ENCODE measurements at regions not wholly inside any gene's neighbourhood (a gene's known extent, or its start where the extent isn't known, plus 50 kb on each side); places are given as distances from the start of the nearest gene placed in this dataset.
A peak's percentile ranks its signal among the peaks of the same experiment; 100 is the strongest.

GRCh38 chr6:9205645-9206044 lies 770.3 kb upstream of the SLC35B3 start:
- BruUV-seq (replicated peaks), result no TSS peak
- ChIA-PET POLR2A (ENCODE audit: unreplicated experiment) (no interaction called here), CTCF (no interaction called here)
- Histone ChIP-seq H3K4me2 (ENCODE audit: low read length) (no peak overlapping the region), H3K79me2 (ENCODE audit: low read length) (no peaks in the 10 kb centered on the region), H3K36me3 (ENCODE audit: low read depth, low read length) (no peaks in the 10 kb centered on the region), H3K4me3 (ENCODE audit: low read length) (no peak overlapping the region), H3K4me1 (ENCODE audit: insufficient read depth, low read length) (peaks cover 8% of the 10 kb centered on the region; the same call in 1 of the 2 replicates), H3K27ac (ENCODE audit: low read length) (no peak overlapping the region), H3K9ac (ENCODE audit: low read length) (no peak overlapping the region), H2AFZ (ENCODE audit: low read length) (no peak overlapping the region), H3K9me2 (replicated peaks; ENCODE audit: low read length) (no peaks in the 10 kb centered on the region), H3F3A (ENCODE audit: low read length, unreplicated experiment) (no peaks in the 10 kb centered on the region), H4K20me1 (ENCODE audit: low read length) (no peaks in the 10 kb centered on the region), H3K9me3 (ENCODE audit: low read length) (no peaks in the 10 kb centered on the region), H3K27me3 (ENCODE audit: low read length) (peaks cover 4% of the 10 kb centered on the region; the same call in 1 of the 2 replicates)
- ATAC-seq (no peak), DNase-seq (no peak)
- TF ChIP-seq EZH2phosphoT487 (IDR thresholded peaks at IDR 0.05; ENCODE audit: borderline replicate concordance, low read length) (no peak), EZH2 (IDR thresholded peaks at IDR 0.05; ENCODE audit: low read length, unreplicated experiment) (no peak), CTCF (conservative IDR thresholded peaks at IDR 0.05; ENCODE audit: low read depth, low read length) (no peak)
- intact Hi-C loops (cut with micrococcal nuclease), result no loop called here

- Histone ChIP-seq H3K79me2 (ENCODE audit: low read length) (no peaks in the 10 kb centered on the region), H3F3A (ENCODE audit: low read length, unreplicated experiment) (no peaks in the 10 kb centered on the region), H3K4me1 (ENCODE audit: insufficient read depth, low read length) (peaks cover 8% of the 10 kb centered on the region; the same call in 1 of the 2 replicates), H2AFZ (ENCODE audit: low read length) (no peak overlapping the region), H4K20me1 (ENCODE audit: low read length) (no peaks in the 10 kb centered on the region), H3K4me3 (ENCODE audit: low read length) (no peak overlapping the region), H3K27me3 (ENCODE audit: low read length) (peaks cover 3% of the 10 kb centered on the region; the same call in 1 of the 2 replicates), H3K9me2 (replicated peaks; ENCODE audit: low read length) (no peaks in the 10 kb centered on the region), H3K9me3 (ENCODE audit: low read length) (no peaks in the 10 kb centered on the region), H3K9ac (ENCODE audit: low read length) (no peak overlapping the region), H3K4me2 (ENCODE audit: low read length) (peak overlapping the region; percentile 26; the same call in 1 of the 2 replicates), H3K36me3 (ENCODE audit: low read depth, low read length) (no peaks in the 10 kb centered on the region), H3K27ac (ENCODE audit: low read length) (no peak overlapping the region)
- no peak for TF ChIP-seq EZH2phosphoT487 (IDR thresholded peaks at IDR 0.05; ENCODE audit: borderline replicate concordance, low read length)
- TF ChIP-seq EZH2 (IDR thresholded peaks at IDR 0.05; ENCODE audit: low read length, unreplicated experiment), result no peak
- TF ChIP-seq CTCF (conservative IDR thresholded peaks at IDR 0.05; ENCODE audit: low read depth, low read length), result no peak
- CTCF ChIA-PET, result no interaction called here
- POLR2A ChIA-PET (ENCODE audit: unreplicated experiment), result interaction anchor here (0.6 kb wide), 1 partner anchor 1665 kb away, joined by 3 read pairs; no protein-coding TSS in a partner anchor
- DNase-seq (peak; percentile 93), ATAC-seq (peak; percentile 64)
- intact Hi-C loops (cut with micrococcal nuclease), result no loop called here
- no TSS peak for BruUV-seq (replicated peaks)
Measured at GRCh38 chr6:9204171-9204570, 768.8 kb upstream of the SLC35B3 start.

- no peaks in the 10 kb centered on the region for H3K9me3 ChIP-seq (ENCODE audit: low read length)
- no peaks in the 10 kb centered on the region for H3K36me3 ChIP-seq (ENCODE audit: low read depth, low read length)
- H3K27me3 ChIP-seq (ENCODE audit: low read length), result no peaks in the 10 kb centered on the region
- no peak overlapping the region for H3K4me2 ChIP-seq (ENCODE audit: low read length)
- POLR2A ChIA-PET (ENCODE audit: unreplicated experiment), result no interaction called here
- no peak overlapping the region for H3K4me3 ChIP-seq (ENCODE audit: low read length)
- DNase-seq, result no peak
- H4K20me1 ChIP-seq (ENCODE audit: low read length), result no peaks in the 10 kb centered on the region
- H3F3A ChIP-seq (ENCODE audit: low read length, unreplicated experiment), result no peaks in the 10 kb centered on the region
- H3K4me1 ChIP-seq (ENCODE audit: insufficient read depth, low read length), result peaks cover 8% of the 10 kb centered on the region; the same call in 1 of the 2 replicates
- no peak overlapping the region for H3K27ac ChIP-seq (ENCODE audit: low read length)
- H3K9ac ChIP-seq (ENCODE audit: low read length), result no peak overlapping the region
- H3K79me2 ChIP-seq (ENCODE audit: low read length), result no peaks in the 10 kb centered on the region
- intact Hi-C loops (cut with micrococcal nuclease), result no loop called here
- H3K9me2 ChIP-seq (replicated peaks; ENCODE audit: low read length), result no peaks in the 10 kb centered on the region
- no peak for ATAC-seq
- no peak for TF ChIP-seq EZH2 (IDR thresholded peaks at IDR 0.05; ENCODE audit: low read length, unreplicated experiment)
- TF ChIP-seq CTCF (conservative IDR thresholded peaks at IDR 0.05; ENCODE audit: low read depth, low read length), result no peak
- no peak for TF ChIP-seq EZH2phosphoT487 (IDR thresholded peaks at IDR 0.05; ENCODE audit: borderline replicate concordance, low read length)
- CTCF ChIA-PET, result no interaction called here
- no peak overlapping the region for H2AFZ ChIP-seq (ENCODE audit: low read length)
- no TSS peak for BruUV-seq (replicated peaks)
Measured at GRCh38 chr6:9200712-9201111, 765.4 kb upstream of the SLC35B3 start.

Measured in PC-3 (cell line).